IgD-negative memory B cell (primary cell): ENCODE measurements at regions not wholly inside any gene's neighbourhood (a gene's known extent, or its start where the extent isn't known, plus 50 kb on each side); places are given as distances from the start of the nearest gene placed in this dataset.

Experiments
- H3K27ac Mint-ChIP-seq, 3 donors: one replicate each; pipeline ENCODE4 v1.8.0; 2020 to 2022; ENCODE audit warnings: mild to moderate bottlenecking in 3 of 3, mixed read lengths in 3 of 3, moderate library complexity in 1 of 3
- H3K27me3 Mint-ChIP-seq: one replicate; pipeline ENCODE4 v1.8.0; 2021; ENCODE audit warnings: mixed read lengths
- H3K36me3 Mint-ChIP-seq: one replicate; pipeline ENCODE4 v1.8.0; 2020; ENCODE audit warnings: mild to moderate bottlenecking, mixed read lengths
- H3K4me1 Mint-ChIP-seq, 3 donors: one replicate each; pipeline ENCODE4 v1.8.0; 2020 to 2022; ENCODE audit warnings: mixed read lengths in 3 of 3, mild to moderate bottlenecking in 1 of 3
- H3K4me3 Mint-ChIP-seq, 4 donors: one replicate each; pipeline ENCODE4 v1.8.0; 2020 to 2022; ENCODE audit warnings: mild to moderate bottlenecking in 4 of 4, mixed read lengths in 4 of 4, moderate library complexity in 3 of 4
- H3K9me3 Mint-ChIP-seq, 3 donors: one replicate each; pipeline ENCODE4 v1.8.0; 2020 to 2021; ENCODE audit warnings: mixed read lengths in 3 of 3, mild to moderate bottlenecking in 1 of 3

DNA sequence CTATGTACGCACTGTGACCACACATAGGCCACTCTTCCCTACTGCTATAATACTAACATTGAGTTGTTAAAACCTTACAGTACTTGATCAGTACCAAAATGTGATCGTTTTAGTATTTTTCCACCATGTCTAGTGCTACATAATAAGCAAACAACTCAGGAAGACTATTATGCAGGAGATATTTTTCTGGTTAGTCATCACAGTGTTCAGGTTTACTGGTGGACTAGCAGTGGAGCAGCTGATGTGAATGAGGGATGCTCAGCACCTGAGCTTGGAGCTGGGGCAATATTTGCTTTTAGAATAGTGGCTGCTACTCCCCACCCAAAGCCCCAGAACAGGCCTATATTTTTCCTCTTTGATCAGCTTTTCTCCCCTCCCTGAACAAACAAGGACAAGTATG is 513.1 kb downstream of the KCNH5 start:
- Mint-ChIP-seq H3K36me3 (no peaks in the 10 kb centered on the region), H3K9me3 (peaks cover 2 to 13% (median 3%) of the 10 kb centered on the region in 3 donors), H3K4me3 (no peak overlapping the region), H3K27ac (no peak overlapping the region), H3K27me3 (no peaks in the 10 kb centered on the region), H3K4me1 (peaks cover 0 to 2% (median 0%) of the 10 kb centered on the region in 3 donors)

DNA sequence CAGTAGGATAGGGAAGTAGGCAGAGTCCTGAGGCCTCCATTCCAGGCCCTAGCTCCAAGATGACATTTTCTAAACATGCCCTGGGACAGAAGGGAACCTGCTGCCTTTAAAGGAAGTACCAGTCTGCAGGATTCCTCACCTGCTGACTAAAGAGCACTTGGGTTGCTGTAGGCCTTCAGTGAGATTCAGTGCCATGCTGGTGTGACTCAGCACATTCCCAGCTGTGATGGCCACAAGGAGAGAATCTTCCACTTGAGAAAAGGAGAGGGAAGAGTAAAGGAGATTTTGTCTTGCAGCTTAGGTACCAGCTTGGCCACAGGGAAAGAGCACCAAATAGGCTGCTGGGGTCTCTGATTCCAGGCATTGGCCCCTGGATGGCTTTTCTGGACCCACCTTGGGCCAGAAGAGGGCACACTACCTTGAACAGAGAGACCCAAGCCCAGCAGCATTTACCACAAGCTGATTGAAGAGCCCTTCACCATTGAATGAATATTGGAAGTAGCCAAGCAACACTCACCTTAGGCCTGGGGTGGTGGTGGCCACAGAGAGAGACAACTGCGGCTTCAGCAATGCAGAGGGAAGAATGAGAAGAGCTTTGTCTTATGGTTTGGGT is 498.3 kb downstream of the KCNH5 start:
- H3K27me3 Mint-ChIP-seq: no peaks in the 10 kb centered on the region
- H3K4me3 Mint-ChIP-seq: no peak overlapping the region
- H3K9me3 Mint-ChIP-seq: peaks cover 0 to 16% (median 5%) of the 10 kb centered on the region in 3 donors
- no peaks in the 10 kb centered on the region for H3K4me1 Mint-ChIP-seq
- no peaks in the 10 kb centered on the region for H3K36me3 Mint-ChIP-seq
- H3K27ac Mint-ChIP-seq: no peak overlapping the region

DNA sequence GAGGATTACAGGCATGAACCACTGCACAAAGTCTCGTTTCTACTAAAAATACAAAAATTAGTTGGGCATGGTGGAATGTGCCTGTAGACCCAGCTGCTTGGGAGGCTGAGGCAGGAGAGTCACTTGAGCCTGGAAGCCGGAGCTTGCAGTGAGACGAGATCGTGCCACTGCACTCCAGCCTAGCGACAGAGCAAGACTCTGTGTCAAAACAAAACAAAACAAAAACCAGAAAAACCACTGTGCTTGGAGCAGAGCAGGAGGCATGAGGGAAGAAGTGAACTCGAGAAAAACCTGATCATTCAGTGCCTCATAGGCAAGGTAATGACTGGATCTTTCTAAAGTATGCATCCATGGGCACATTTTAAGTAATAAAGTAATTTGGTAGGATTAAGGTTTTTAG is 487.8 kb downstream of the KCNH5 start:
- Mint-ChIP-seq H3K4me3 (no peak overlapping the region), H3K4me1 (no peaks in the 10 kb centered on the region), H3K9me3 (peaks cover 0 to 10% (median 7%) of the 10 kb centered on the region in 3 donors), H3K27me3 (no peaks in the 10 kb centered on the region), H3K27ac (no peak overlapping the region), H3K36me3 (no peaks in the 10 kb centered on the region)

DNA sequence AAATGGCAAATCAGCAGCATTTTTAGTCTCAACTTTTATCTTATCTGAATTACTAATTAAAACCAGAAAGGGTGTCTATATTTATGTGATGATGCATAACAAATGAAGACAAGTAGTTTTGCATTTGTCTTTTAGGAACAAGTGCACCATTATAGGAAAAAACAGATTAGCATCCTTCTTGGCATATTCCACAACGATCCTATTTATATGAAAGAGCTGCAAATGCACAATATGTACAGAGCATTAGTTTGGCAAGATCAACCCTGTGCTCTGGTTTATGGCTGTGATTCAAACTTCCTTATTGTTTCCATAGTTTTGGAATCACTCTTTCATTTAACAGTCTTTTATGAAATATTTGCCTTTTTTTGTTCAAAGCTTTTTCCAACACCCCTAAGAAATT is 486.8 kb downstream of the KCNH5 start:
- Mint-ChIP-seq H3K27me3 (no peaks in the 10 kb centered on the region), H3K27ac (no peak overlapping the region), H3K36me3 (no peaks in the 10 kb centered on the region), H3K4me3 (no peak overlapping the region), H3K9me3 (peaks cover 0 to 14% (median 9%) of the 10 kb centered on the region in 3 donors), H3K4me1 (no peaks in the 10 kb centered on the region)

DNA sequence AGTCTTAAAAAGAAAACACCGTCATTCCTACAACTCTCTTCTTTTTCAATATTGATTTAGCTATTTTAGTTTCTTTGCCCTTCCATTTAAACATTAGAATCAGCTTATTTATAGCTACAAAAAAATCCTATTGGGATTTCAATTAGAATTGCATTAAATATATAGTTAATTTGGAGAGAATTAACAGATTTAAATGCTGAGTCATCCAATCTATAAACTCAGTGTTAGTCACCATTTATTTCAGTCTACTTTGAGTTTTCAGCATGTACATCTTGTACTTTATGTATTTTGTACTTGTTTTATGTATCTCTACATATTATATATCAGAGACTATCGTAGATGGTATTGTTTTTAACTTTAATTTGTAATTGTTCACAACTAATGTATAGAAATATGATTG is 460.0 kb downstream of the KCNH5 start:
- Mint-ChIP-seq H3K27ac (no peak overlapping the region), H3K9me3 (peaks cover 2 to 6% (median 4%) of the 10 kb centered on the region in 3 donors), H3K36me3 (no peaks in the 10 kb centered on the region), H3K4me3 (no peak overlapping the region), H3K4me1 (no peaks in the 10 kb centered on the region), H3K27me3 (no peaks in the 10 kb centered on the region)

DNA sequence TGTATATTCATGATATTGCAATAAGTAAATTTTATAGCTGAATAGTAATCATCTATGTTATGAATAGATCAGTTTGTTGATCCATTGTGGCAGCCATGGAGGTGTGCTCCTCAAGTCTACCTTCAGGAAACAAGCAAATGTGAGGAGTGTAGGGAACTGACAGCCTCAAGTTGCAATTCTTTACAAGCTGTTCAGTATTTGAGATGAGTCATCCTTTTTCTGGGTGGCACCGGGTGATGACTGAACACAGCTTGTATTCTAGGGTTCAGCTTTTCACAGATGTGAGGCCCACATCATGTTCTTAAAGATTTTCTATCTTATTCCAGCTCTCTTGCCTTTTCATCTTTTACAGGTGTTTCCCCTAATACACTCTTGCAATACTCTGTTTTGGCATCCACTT is 452.4 kb downstream of the KCNH5 start:
- Mint-ChIP-seq H3K4me1 (no peaks in the 10 kb centered on the region), H3K27me3 (no peaks in the 10 kb centered on the region), H3K36me3 (no peaks in the 10 kb centered on the region), H3K4me3 (no peak overlapping the region), H3K27ac (no peak overlapping the region), H3K9me3 (peaks cover 0 to 8% (median 3%) of the 10 kb centered on the region in 3 donors)

DNA sequence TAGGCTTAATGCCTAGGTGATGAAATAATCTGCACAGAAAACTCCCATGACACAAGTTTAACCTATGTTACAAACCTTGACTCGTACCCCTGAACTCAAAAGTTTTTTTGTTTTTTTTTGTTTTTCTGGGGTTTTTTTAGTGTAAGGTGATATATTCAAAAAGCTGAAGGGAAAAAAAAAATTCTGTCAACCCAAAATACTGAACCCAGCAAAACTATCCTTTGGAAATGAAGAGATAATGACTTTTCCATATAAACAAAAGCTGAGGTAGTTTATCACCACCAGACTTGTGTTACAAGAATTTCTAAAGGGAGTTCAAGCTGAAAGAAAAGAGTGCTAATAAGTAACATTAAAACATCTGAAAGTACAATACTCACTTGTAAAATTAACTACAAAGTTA is 448.1 kb downstream of the KCNH5 start:
- H3K27me3 Mint-ChIP-seq: no peaks in the 10 kb centered on the region
- H3K36me3 Mint-ChIP-seq: no peaks in the 10 kb centered on the region
- H3K9me3 Mint-ChIP-seq: peaks cover 3 to 17% (median 13%) of the 10 kb centered on the region in 3 donors
- no peaks in the 10 kb centered on the region for H3K4me1 Mint-ChIP-seq
- no peak overlapping the region for H3K27ac Mint-ChIP-seq
- H3K4me3 Mint-ChIP-seq: no peak overlapping the region

DNA sequence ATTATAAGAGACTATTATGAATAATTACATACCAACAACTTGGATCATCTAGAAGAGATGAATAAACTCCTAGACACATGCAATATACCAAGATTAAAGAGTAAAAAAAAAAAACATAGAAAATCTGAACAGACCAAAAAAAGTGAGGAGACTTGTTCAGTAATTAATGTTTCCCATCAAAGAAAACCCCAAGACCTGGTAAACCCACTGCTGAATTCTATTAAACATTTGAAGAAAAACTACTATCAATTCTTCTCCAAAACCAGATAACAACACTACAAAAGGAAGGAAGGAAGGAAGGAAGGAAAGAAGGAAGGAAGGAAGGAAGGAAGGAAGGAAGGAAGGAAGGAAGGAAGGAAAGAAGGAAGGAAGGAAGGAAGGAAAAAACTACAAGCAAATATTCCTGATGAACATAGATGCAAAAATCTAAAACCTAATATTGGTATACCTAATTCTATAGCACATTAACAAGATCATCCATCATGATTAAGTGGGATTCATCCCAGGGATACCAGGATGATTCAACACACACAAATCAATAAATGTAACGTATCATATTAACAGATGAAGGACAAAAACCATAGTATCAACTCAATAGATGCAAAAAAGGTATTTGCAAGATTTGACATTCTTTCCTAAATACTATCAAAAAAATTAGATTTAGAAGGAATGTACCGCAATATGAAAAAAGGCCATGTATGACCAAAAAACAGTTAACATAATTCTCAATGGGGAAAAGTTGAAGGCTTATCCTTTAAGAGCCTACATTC is 445.5 kb downstream of the KCNH5 start:
- H3K9me3 Mint-ChIP-seq: peaks cover 3 to 18% (median 17%) of the 10 kb centered on the region in 3 donors
- H3K4me1 Mint-ChIP-seq: no peaks in the 10 kb centered on the region
- H3K36me3 Mint-ChIP-seq: no peaks in the 10 kb centered on the region
- no peak overlapping the region for H3K27ac Mint-ChIP-seq
- no peaks in the 10 kb centered on the region for H3K27me3 Mint-ChIP-seq
- no peak overlapping the region for H3K4me3 Mint-ChIP-seq

DNA sequence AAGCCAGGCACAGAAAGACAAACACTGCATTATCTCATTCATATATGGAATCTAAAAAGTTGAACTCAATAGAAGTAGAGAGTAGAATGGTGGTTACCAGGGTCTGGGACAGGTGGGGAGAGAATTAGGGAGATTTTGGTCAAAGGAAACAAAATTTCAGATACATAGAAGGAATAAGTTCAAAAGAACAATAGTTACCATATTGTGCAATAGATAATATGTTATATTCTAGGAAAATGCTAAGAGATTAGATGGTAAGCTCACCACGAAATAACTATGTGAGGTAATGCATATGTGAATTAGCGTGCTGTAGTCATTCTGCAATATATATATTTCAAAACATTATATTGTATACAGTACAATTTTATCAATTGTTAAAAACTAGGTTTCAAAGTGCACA is 442.5 kb downstream of the KCNH5 start:
- H3K36me3 Mint-ChIP-seq: no peaks in the 10 kb centered on the region
- peaks cover 0 to 17% (median 11%) of the 10 kb centered on the region in 3 donors for H3K9me3 Mint-ChIP-seq
- no peak overlapping the region for H3K27ac Mint-ChIP-seq
- H3K27me3 Mint-ChIP-seq: no peaks in the 10 kb centered on the region
- H3K4me1 Mint-ChIP-seq: no peaks in the 10 kb centered on the region
- no peak overlapping the region for H3K4me3 Mint-ChIP-seq

DNA sequence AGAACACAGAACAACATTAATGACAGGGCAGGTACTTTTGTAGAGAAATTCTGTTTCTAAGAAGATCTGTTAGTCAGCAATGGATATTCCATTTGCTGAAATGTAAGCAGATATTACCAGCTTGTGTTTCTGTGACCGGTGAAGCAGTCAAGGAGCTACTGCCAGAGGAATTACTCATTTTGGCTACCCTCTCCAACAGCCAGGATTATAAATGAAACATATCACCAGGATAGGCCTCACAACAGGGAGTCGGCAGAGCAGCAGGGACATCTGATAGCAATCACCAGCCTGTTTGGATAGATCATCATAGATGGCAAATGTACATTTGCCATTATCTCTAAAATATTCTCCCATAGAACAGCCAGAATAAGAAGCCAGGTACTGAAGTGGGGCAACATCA is 440.7 kb downstream of the KCNH5 start:
- Mint-ChIP-seq H3K36me3 (no peaks in the 10 kb centered on the region), H3K27ac (no peak overlapping the region), H3K4me3 (no peak overlapping the region), H3K9me3 (peaks cover 0 to 11% (median 2%) of the 10 kb centered on the region in 3 donors), H3K4me1 (no peaks in the 10 kb centered on the region), H3K27me3 (no peaks in the 10 kb centered on the region)

DNA sequence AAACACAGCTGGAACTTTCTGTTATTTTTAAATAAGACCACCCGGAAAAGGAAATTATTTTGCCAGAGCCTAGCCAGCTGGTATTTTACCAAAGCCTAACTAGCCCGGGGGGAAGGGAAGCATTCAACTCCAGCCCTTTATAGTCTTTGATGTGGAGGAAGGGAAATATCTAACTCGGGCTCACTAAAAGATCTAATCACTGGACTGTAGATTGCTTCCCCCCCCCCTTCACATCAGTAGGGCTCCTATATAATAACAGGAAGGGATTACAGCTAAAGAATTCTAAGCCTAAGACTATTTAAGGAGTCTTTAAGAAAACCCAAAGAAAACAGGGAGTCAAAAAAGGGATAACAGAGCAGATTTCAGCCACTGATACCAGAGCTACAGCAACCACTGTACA is 431.1 kb downstream of the KCNH5 start:
- H3K9me3 Mint-ChIP-seq: peaks cover 2 to 10% (median 4%) of the 10 kb centered on the region in 3 donors
- H3K36me3 Mint-ChIP-seq: no peaks in the 10 kb centered on the region
- H3K4me1 Mint-ChIP-seq: no peaks in the 10 kb centered on the region
- H3K4me3 Mint-ChIP-seq: no peak overlapping the region
- H3K27me3 Mint-ChIP-seq: no peaks in the 10 kb centered on the region
- H3K27ac Mint-ChIP-seq: no peak overlapping the region

DNA sequence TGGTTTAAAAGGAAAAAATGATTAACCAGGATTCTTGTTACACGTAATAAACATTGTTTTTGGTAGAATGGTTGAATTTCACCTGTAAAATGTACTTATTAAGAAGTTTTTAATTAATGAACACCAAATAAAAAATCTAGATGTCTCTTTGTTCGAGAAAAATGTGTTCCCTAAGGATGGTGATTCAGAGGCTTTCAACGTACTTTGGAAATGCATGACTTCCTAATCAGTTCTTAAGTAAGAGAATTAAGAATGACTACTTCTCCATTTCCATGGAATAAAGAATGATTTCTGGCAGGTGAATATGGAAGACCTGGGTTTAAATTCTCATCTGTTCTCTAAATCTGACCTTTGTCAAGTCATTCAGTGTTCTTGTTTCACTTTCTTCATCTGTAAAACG is 428.6 kb downstream of the KCNH5 start:
- peaks cover 0 to 21% (median 0%) of the 10 kb centered on the region in 3 donors for H3K9me3 Mint-ChIP-seq
- no peak overlapping the region for H3K27ac Mint-ChIP-seq
- H3K27me3 Mint-ChIP-seq: no peaks in the 10 kb centered on the region
- H3K4me3 Mint-ChIP-seq: no peak overlapping the region
- H3K36me3 Mint-ChIP-seq: no peaks in the 10 kb centered on the region
- no peaks in the 10 kb centered on the region for H3K4me1 Mint-ChIP-seq

DNA sequence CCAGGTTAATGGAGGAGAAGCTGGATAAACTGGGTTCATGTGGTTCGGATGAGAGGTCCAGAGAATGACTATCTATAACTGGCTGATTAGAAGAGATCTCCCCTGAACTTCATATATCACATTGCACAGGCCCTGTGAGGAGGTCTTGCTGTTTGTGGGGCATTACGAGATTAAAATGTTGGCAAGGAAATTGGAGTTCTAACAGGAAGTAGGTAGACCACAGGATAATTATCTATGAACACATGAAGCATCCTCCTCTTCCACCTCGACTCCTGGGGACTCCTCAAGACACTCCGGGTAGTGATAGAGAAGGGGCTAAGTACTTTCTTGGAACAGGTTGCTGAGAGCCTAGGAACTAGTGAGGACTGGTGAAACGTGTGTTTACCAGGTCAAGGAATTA is 418.8 kb downstream of the KCNH5 start:
- H3K27me3 Mint-ChIP-seq: no peaks in the 10 kb centered on the region
- peaks cover 7 to 19% (median 7%) of the 10 kb centered on the region in 3 donors for H3K9me3 Mint-ChIP-seq
- H3K4me1 Mint-ChIP-seq: peaks cover 0 to 2% (median 0%) of the 10 kb centered on the region in 3 donors
- peaks cover 1% of the 10 kb centered on the region for H3K36me3 Mint-ChIP-seq
- no peak overlapping the region for H3K27ac Mint-ChIP-seq
- peak overlapping the region in 1 of 4 donors; percentile 2 for H3K4me3 Mint-ChIP-seq

DNA sequence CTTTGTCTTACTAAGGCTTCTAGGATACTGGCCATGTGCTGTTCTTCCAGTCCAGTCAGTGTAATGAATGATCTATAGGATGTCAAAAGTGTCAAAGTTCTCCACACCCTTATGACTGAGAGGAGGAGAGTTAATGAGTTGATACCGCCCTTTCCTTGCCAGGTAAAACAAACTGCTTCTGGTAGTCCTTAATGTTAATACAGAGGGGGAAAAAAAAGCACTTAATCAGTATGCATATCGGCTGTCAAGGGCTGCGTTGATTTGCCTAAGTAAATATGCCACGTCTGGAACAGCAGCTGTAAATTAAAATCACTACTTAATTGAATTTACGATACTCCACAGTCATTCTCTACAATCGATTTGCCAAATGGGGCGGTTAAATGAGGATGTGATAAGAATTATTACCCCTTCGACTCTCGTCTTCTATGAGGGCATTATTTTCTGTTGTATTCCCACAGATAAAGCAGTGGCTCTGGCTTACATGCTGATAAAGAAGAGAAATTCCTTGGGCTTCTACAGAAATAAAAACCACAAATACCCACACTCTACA is 416.0 kb downstream of the KCNH5 start:
- Mint-ChIP-seq H3K27ac (no peak overlapping the region), H3K4me3 (no peak overlapping the region), H3K27me3 (no peaks in the 10 kb centered on the region), H3K36me3 (peaks cover 1% of the 10 kb centered on the region), H3K4me1 (no peaks in the 10 kb centered on the region), H3K9me3 (peaks cover 4 to 20% (median 7%) of the 10 kb centered on the region in 3 donors)

DNA sequence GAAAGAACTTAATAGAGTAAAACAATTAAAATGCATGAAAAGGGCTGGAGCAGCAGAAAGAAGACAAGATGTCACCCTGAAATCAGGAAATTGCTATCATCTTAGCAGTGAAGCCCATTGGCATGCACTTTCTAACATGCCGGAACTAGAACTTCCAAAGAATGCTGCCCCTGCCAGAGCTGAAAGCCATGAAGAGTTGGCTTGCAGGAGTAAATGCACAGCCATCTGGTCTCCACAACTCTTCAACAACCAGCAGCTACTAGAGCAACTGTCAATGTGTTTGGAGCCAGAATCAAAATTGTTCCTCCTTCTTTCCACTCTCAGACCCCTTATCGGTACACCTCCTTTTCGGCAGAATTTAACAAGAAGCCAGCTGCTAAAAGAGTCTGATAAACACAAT is 414.1 kb downstream of the KCNH5 start:
- Mint-ChIP-seq H3K27me3 (no peaks in the 10 kb centered on the region), H3K27ac (no peak overlapping the region), H3K4me1 (no peaks in the 10 kb centered on the region), H3K36me3 (peaks cover 1% of the 10 kb centered on the region), H3K4me3 (no peak overlapping the region), H3K9me3 (peaks cover 2 to 17% (median 4%) of the 10 kb centered on the region in 3 donors)

DNA sequence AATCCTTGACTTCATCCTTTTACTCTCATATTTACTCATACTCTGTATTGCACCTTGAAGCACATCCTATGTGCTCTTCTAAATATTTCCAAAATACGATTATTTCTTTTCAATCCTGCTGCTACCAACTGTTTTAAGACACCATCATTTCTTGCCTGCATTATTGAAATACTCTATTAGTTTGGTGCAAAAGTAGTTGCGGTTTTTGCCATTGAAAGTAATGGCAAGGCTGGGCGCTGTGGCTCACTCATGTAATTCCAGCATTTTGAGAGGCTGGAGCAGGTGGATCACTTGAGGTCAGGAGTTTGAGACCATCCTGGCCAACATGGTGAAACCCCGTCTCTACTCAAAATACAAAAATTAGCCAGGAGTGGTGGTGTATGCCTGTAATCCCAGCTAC is 412.5 kb downstream of the KCNH5 start:
- Mint-ChIP-seq H3K4me1 (no peaks in the 10 kb centered on the region), H3K36me3 (peaks cover 1% of the 10 kb centered on the region), H3K27me3 (no peaks in the 10 kb centered on the region), H3K27ac (peak overlapping the region in 1 of 3 donors; percentile 77), H3K9me3 (peaks cover 2 to 17% (median 4%) of the 10 kb centered on the region in 3 donors), H3K4me3 (no peak overlapping the region)
